CD4-positive, alpha-beta T cell treated with Interleukin-17A for 4 hours (primary cell): ENCODE measurements at regions not wholly inside any gene's neighbourhood (a gene's known extent, or its start where the extent isn't known, plus 50 kb on each side); places are given as distances from the start of the nearest gene placed in this dataset.
"Not testable (repeated sequence)": the region's sequence is repeated elsewhere in the genome, so short reads cannot be mapped to it uniquely, and the experiment has no call there.

Experiments used
- DNase-seq: peaks from one replicate; pipeline ENCODE4 v3.0.0-alpha.2; 2020; ENCODE audit warnings: mixed read lengths

DNA sequence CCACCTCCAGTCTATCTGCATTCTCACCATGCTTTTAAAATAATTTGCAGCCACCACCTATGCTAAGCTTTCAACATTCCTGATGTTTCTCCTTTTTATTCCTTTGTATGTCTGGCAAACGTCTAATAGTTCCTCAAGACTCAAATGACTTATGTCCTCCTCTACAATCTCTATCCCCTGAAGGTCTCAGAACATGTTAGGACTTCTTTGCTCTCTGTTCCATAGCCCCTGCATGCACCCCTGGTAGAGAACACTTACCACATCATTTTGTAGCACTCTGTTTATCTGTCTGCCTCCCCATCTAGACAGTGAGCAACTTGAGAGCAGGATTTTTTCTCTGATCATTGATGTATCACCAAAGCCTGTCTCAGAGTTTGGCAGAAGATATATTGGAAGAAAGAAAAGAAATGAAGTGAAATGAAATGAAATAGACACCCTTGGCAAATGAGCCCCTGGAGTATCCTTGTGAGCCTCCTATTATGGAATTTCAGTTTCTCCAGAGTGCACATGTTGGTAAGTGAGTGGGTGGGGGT lies 1231.2 kb upstream of the FLRT2 start:
- DNase-seq: no peak

DNA sequence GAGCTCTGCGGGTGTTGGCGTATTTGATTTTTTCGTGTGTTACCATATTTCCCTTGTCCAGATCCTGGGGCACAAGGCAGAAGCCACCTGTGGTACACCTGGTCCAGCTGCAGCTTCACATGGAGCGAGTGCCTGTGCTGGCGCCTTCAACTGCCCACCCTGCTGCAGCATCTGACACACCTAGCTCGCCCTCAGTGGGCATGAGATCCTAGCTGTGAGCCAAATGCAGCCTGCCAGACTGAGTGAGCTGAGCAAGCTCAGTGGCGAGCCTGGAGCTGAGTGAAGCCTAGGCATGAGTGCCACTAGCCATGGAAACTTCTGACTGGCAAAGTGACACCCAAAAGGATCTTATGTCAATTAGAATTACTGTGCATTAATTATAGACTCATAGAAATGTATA lies 1226.8 kb upstream of the FLRT2 start:
- no peak for DNase-seq

DNA sequence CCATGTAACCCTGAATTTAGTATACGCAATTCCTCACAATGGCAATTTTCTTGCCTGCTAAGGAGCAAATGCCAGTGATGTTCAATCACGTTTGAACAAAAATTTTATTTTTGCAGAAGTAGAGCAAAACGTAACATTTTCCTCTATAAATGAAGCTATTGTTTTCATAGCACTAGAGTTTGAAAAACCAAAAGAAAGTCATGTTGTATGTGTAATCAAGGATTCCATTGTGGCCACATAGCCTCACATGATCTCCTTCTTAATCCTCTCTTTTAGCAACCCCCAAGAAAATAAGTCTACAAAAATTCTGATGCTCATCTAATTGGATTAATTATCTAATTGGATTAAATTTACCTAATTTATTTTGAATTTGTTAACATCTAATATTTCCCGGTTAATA lies 1217.4 kb upstream of the FLRT2 start:
- DNase-seq: no peak

DNA sequence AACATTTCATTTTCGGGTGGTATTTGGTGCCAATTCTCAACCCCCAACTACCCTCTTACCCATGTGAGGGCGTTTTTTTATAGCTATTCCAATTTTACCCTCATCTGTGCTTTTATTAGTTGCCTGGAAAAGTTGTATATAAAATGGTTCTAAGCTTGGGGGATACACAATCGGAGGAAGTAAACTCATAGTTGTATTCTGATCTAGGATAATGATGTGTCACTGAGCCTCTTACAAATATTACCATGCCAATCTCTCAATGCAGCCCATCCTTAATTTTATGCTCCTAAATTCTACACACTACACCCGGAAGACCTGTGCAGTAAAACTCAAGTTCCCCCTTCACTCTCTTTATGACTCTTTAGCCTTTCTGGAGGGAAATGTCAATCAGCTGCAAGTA lies 1206.5 kb upstream of the FLRT2 start:
- DNase-seq: no peak

DNA sequence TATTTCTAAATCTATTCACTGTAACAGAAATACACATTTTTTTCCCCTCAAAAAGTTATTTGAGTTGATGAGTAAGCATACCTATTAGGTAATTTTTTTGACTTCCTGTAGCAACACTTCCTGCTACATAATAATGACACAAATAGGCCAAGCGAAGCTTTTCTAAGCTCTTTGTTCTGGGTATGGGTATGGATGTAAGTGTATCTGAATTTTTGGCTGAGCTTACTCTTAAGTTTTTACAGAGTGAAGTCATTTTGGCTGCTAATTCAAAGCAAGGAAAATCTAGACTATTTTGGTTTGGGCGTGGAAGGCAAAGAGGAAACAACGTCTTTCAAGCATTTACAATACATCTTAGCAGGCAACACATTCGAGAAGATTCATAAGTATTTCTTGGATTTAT lies 1206.0 kb upstream of the FLRT2 start:
- DNase-seq: no peak

DNA sequence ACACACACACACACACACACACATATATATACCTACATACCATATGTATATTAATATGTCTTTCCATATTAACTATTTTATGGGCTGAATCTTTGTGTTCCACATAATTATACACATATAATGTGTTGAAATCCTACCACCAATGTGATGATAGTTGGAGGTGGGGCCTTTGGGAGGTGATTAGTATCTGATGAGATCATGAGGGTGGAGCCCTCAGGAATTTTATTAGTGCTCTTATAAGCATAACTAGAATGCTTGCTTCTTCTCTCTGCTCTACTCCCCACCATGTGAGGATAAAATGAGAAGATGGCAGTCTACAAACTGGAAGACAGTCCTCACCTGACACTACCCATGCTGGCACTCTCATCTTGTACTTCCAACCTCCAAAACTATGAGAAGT lies 1193.5 kb upstream of the FLRT2 start:
- DNase-seq: no peak

DNA sequence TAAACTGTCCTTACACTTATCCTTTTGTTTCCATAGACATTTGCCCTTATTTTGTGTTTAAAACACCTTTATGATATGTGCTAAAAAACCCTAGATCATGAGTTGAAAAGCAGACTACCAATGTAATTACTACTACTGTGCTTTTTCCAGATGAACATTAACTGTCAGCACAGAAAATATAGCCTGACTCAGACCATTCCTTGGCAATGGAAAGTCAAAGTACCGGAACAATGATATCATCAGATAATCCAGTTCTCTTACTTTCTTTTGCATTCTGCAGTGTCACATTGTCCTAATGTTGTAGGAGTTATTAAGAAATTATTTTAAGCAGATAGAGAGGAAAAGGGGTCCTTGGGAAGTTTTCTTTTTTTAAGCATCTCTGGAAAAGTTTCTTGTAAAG lies 1189.0 kb upstream of the FLRT2 start:
- DNase-seq: no peak

DNA sequence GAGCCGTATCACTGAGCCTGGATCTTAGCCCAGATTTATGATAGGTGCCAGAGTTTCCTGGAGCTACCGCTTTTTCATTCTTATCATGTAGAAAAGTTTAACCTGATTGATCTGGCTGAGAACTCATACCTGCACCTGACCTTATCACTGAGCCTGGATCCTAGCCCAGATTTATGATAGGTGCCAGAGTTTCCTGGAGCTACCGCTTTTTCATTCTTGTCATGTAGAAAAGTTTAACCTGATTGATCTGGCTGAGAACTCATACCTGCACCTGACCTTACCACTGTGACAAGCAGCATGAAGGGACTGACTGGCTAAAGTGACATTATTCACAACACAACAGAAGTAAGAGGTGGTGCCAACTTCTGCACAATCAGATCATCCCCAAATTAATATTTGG lies 1188.1 kb upstream of the FLRT2 start:
- DNase-seq: not testable (repeated sequence)

DNA sequence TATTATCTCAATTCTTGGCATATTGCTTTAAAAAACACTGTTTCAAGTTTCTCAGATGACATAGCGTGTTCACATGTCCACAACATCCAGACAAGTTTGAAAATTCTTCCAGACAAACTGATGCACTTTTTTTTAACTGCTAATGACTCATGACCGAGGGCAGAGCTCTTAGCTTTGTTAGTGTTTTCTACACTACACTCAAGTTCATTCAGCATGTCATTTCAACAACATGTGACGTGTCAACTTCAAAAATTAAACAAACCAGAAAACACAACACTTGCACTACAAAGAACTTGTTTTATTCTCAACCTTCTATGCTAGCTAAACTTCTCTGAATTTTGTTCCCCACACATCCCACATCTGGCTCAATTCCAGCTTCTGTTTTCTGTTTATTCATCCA lies 1186.3 kb upstream of the FLRT2 start:
- DNase-seq: no peak

DNA sequence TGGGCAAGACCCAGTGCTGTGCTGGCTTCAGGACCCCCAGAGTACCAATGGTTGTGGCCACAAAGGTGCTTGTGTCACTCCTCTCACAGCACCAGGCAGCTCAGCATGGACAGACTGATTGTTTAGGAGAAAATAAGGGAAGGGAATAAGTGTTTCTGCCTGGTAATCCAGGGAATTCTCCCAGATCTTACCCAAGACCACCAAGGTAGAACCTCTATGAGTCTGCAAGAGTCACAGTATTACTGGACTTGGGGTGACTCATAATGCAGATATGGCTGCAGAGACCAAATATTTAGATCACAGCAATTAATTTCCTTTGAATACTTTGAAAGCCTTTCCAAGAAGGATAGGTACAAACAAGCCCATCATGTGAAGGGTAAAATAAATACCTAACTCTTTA lies 1178.3 kb upstream of the FLRT2 start:
- no peak for DNase-seq

DNA sequence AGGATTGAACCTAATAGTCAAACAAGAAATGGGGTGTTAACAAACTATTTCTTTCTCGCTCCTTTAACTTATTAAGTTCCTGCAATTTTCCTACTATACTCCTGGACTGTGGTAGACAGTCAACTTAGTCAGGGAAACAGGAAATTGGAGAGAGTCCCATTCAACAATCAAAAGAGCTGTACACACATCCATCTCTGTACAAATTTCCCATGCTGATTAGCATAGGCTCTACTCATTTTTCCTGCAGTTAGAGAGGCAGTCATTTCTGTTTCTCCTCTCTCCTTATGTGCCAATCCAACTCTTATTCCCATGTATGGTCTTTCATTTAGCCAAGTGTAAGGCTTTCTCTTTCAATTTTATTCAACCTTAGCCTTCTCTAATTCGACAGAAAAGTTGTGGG lies 1168.5 kb upstream of the FLRT2 start:
- no peak for DNase-seq

DNA sequence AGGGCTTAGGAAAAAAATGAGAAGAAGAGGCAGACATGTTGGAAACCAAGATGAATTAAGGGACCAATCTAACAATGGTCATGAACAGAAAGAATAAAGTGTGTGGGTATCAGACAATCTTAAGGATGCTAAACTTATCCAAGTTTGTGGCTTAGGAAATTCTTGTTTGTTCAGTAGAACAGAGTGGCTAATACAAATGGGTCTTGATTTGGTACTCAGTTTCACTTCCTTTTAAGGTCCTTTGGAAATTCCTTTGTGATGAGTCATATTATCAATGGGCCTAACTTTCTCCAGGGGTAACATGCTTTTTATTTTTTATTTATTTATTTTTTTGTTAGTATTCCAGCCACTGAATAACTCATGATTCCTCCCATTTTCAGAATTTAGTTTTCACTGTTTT lies 1154.7 kb upstream of the FLRT2 start:
- DNase-seq: no peak

DNA sequence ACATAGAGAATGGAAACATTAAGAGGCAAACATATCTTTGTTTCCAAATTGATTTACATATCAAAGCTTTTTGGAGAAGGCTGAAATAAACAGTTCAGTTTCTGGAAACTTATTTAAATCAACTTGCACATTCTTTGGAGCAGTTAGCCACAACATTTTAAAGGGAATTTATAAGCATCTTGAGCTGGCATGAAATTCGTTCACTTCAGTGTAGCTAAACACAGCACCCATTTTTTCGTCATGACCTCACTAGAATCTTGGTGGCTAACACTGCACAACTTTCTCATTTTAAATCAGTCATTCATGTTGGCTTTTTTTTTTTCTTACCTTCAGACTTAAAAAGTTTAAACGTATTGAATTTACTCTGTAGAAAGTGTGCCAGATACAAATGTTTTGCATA lies 1139.9 kb upstream of the FLRT2 start:
- DNase-seq: no peak

DNA sequence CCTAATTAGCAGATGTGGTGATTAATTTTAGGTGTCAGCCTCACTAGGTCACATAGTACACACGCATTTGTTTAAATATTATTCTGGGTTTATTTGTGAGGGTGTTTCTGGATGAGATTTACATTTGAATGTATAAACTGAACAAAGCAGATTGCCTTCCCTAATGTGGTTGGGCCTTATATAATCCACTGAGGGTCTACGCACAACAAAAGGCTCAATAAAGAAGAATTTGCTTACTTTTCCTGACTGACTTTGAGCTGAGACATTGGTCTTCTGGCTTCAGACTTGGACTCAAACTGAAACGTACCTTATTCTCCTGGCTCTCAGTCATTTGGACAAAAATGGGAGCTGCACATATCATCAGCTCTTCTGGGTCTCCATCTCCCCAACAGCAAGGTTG lies 1132.3 kb upstream of the FLRT2 start:
- DNase-seq: no peak

DNA sequence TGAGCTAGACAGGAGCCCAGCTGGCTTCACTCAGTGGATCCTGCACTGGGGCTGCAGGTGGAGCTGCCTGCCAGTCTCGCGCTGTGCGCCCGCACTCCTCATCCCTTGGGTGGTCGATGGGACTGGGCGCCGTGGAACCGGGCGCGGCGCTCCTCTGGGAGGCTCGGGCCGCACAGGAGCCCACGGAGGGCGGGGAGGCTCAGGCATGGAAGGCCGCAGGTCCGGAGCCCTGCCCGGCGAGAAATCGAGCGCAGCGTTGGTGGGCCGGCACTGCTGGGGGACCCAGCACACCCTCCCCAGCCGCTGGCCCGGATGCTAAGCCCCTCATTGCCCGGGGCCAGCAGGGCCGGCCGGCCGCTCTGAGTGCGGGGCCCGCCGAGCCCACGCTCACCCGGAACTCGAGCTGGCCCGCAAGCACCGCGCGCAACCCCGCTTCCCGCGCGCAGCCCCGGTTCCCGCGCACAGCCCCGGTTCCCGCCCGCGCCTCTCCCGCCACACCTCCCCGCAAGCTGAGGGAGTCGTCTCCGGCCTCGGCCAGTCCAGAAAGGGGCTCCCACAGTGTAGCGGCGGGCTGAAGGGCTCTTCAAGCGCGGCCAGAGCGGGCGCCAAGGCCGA lies 1130.5 kb upstream of the FLRT2 start:
- DNase-seq: no peak

DNA sequence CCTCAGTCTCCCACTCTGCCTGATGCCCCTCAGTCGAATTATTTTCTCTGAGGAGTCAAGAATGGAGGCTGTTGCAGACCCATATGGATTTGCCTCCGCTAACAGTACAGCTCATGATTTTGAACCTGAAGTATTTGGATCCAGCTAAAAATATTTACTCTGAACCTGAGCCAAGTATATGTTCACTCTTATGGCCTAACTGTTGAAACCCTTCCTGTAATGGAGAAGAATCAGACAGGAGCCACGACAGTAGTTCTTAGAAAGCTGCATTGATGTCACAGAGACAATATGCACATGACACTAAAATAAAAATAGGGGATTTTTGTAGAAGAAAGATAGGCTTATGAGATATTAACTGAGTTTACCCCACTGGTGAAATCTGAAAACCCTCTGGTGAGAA lies 1128.3 kb upstream of the FLRT2 start:
- DNase-seq: no peak

DNA sequence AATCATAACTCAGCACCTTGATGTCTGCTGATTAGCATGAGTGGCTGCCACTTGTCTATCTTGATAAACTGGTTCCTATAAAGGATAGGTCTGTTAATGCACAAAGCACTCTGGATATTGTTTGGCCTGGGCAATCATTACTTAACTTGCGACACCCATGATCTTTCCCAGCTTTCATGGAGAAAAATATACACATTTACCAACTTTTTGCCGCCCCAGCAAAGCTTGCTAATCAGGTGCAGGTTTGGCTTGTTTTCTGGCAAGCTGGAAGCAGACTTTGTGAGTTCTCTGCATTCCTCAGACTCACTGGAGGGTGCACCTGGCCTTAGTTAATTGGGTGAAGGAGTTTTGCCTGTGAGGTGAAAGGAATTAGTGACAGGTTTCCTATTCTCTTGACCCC lies 1126.4 kb upstream of the FLRT2 start:
- DNase-seq: no peak

DNA sequence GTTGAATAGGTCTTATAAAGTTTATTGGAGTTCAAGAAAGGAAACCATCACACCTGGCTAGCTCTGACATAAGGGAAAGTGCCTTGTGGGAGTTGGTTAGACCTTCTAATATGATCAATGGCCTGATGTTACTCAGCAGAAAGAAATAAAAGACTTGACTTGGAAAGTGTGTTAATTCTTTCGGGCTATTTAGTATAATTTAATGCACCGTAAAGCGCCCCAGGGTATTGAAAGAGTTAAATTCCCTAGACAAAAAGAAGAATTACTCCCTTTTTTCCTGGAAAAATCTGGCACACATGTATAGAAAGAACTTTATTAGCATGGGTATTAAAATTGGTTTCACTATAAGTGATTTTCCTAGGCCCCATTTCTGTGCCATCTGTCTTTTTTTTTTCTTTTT lies 1125.7 kb upstream of the FLRT2 start:
- DNase-seq: no peak

DNA sequence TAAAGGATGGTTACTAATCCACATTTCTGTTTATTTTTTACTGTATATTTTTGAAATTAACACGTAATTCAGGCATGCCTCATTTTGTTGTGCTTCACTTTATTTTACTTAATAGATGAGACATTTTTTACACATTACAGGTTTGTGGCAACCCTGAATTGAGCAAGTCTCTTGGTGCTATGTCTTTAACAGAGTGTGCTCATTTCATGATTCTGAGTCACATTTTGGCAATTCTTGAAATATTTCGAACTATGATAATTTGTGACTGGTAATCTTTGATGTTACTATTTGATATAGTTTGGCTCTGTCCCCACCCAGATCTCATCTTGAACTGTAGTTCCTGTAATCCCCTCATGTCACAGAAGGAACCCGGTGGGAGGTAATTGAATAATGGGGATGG lies 1120.5 kb upstream of the FLRT2 start:
- DNase-seq: no peak

DNA sequence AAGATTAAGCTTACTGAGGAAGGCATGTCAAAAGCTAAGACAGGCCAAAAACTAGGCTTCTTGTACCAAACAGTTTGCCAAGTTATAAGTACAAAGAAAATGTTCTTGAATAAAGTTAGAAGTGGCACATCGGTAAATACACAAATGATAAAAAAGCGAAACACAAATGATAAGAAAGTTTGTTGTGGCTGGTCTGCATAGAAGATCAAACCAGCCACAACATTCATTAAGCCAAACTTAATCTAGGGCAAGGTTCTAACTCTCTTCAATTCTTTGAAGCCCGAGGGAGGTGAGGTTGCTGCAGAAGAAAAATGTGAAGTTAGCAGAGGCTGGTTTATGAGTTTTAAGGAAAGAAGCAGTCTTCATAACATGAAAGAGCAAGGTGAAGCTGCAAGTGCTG lies 1119.6 kb upstream of the FLRT2 start:
- no peak for DNase-seq

DNA sequence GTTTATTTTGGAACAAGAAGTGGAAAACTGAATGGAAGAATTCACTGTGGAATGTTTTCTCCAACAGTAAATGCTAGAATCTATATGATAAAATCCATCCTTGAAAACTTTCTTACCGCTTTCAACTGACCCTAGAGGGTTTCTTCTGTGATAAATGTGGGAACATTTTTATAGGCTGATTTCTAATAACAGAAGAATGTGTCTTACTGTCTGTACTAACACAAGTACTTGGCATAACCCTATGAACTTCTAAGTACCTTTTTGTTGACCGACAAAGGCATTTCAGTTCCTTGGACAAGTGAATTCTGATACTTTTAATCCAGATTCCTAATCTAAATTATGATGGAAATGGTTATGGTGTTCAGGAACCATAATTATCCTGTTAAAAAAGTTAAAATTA lies 1109.7 kb upstream of the FLRT2 start:
- no peak for DNase-seq

DNA sequence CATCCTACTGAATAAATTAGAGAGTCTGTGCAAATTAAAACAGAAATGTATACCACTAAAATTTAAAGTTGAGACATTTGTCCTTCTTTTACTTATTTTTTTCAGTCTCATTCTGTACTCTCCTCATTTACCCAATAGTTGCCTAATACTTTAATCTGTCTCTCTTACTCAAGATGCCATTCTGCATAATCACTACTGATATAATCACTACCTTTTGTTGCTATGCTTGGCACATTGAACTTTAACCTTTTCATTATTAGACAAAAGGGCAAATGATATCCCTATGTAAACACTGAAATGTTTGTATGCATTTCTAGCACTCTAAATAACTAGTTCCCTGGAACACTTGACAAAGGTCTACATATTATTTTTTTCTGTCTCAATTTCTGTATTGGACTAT lies 1108.3 kb upstream of the FLRT2 start:
- DNase-seq: no peak

DNA sequence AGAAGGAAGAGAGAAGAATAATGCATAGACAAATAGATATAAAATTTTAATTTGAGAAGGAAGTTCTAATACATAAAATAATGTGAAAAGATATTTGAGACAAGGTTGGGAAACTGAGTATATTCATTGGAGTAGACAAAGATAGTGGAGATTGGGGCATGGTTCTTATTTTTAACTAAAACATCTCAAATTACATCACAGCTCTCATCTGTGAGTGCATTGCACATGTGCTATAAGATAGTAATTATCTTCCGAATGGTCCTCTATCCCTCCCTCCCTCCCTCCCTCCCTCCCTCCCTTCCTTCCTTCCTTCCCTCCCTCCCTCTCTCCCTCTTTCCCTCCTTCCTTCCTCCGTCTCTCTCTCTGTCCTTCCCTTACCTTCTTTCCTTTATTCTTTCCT lies 1104.0 kb upstream of the FLRT2 start:
- no peak for DNase-seq

DNA sequence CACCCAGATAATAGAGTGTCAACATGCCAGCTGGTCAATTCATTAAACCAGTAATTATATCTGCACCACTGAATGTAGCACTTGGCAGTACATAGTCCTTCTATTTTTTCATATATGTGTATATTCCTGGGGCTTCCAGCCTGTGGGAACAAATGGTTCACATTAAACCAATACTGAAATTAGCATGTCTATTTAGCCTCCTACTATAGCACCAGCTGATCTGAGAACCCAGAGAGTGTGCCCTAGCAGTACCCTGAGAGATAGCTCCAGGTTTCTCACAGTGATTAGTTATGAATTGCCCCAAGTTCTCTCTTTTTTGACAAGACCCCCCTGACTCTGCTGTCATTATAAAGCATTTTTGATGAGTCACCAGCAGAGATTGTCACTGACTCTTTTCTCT lies 1097.3 kb upstream of the FLRT2 start:
- no peak for DNase-seq

DNA sequence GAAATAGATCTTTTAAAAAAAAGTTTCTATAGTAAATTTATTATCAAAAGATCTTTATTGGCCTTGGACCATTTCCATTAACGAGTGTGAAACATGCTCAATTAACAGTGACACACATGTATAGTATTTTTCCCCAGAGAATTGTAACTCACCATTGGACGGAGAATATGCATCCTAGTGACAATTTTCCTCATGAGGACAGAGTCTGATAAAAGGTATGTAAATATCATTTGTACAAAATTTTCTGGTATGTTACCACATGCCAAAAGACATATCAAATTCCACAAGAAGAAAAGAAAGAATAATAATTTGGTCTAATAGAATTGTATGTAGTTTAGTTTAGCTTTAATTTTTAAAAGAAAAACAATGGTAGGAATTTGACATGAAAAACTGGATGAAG lies 1096.0 kb upstream of the FLRT2 start:
- DNase-seq: no peak
